ENCODE measurements at regions not wholly inside any gene's neighbourhood (a gene's known extent, or its start where the extent isn't known, plus 50 kb on each side); places are given as distances from the start of the nearest gene placed in this dataset.

- no peak for TF ChIP-seq ZBTB7A (CRISPR knock-in tag; IDR thresholded peaks at IDR 0.05)
- no peak for TF ChIP-seq GTF2F1 (IDR thresholded peaks at IDR 0.05; ENCODE audit: low read length)
- no peak for TF ChIP-seq FOXJ3 (CRISPR knock-in tag; IDR thresholded peaks at IDR 0.05; ENCODE audit: borderline replicate concordance)
- no peak for TF ChIP-seq ARNT2 (CRISPR knock-in tag; IDR thresholded peaks at IDR 0.05; ENCODE audit: low read depth)
- no peak for TF ChIP-seq CHD2 (IDR thresholded peaks at IDR 0.05; ENCODE audit: low read depth, low read length)
- TF ChIP-seq PBX3 (CRISPR knock-in tag; IDR thresholded peaks at IDR 0.05; ENCODE audit: borderline replicate concordance): no peak
- TF ChIP-seq SIN3A (IDR thresholded peaks at IDR 0.05; ENCODE audit: borderline replicate concordance, low read depth, low read length): no peak
- TF ChIP-seq CTCF (CRISPR knock-in tag; IDR thresholded peaks at IDR 0.05): no peak
- TF ChIP-seq FLYWCH1 (CRISPR knock-in tag; IDR thresholded peaks at IDR 0.05): no peak
- TF ChIP-seq POLR2AphosphoS5 (IDR thresholded peaks at IDR 0.05; ENCODE audit: low read depth, low read length): no peak
- no peak for TF ChIP-seq FIP1L1 (IDR thresholded peaks at IDR 0.05; ENCODE audit: borderline replicate concordance, insufficient read depth, low read depth, low read length)
- no peak for TF ChIP-seq ZNF281 (CRISPR knock-in tag; IDR thresholded peaks at IDR 0.05; ENCODE audit: borderline replicate concordance)
Observed at GRCh38 chr16:54210452-54211125, 76.0 kb downstream of the IRX3 start.
